ENCODE measurements at regions not wholly inside any gene's neighbourhood (a gene's known extent, or its start where the extent isn't known, plus 50 kb on each side); places are given as distances from the start of the nearest gene placed in this dataset.
"Not testable (repeated sequence)": the region's sequence is repeated elsewhere in the genome, so short reads cannot be mapped to it uniquely, and the experiment has no call there.

- Mint-ChIP-seq H3K36me3 (no peaks in the 10 kb centered on the region), H3K27me3 (peaks cover 8 to 41% of the 10 kb centered on the region in 2 donors), H3K4me1 (no peaks in the 10 kb centered on the region), H3K27ac (no peak overlapping the region), H3K9me3 (peaks cover 3 to 4% of the 10 kb centered on the region in 2 donors), H3K4me3 (no peak overlapping the region)
- DNase-seq (no peak), ATAC-seq (replicated peaks) (no peak)
These were observed 378.9 kb upstream of the AUTS2 start for GRCh38 chr7:69219381-69219780.

DNA sequence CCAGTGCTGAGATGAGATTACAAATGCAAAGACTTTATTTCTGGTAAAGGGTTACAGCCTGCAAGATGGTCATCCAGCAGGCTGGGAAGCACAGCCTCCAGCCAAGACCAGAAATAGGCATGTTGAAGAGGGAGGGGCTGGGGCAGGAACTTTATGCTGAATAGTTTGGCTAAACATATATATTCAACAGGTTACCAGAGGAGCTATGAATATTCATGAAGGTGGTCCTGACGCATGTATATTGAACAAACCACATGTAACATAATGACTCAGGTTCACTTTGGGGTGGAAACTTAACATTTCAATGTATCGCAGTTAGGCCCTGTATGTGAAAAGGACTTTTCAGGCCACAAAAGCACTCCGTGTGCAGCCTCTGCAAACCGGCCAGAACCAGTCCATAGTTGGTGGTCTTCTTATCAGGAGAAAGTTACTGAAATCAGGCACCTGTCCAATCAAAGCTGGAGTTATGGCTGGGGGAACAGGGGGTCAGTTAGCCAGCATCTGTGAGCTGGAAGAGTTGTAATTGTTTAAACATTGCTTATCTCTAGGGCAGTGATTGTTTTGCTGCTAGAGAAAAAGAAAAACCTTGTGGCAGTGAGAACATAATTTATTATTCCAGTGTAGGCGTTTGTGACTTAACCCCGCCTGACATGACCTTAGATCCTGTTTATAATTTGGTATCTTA is 372.9 kb upstream of the AUTS2 start:
- Mint-ChIP-seq H3K4me1 (no peaks in the 10 kb centered on the region), H3K4me3 (no peak overlapping the region), H3K9me3 (peaks cover 5 to 12% of the 10 kb centered on the region in 2 donors), H3K27ac (no peak overlapping the region), H3K27me3 (peaks cover 10 to 30% of the 10 kb centered on the region in 2 donors), H3K36me3 (peaks cover 3 to 4% of the 10 kb centered on the region in 2 donors)
- no peak for DNase-seq
- no peak for ATAC-seq (replicated peaks)

- Mint-ChIP-seq H3K4me1 (peaks cover 0 to 4% of the 10 kb centered on the region in 2 donors), H3K4me3 (no peak overlapping the region), H3K27me3 (peaks cover 13 to 18% of the 10 kb centered on the region in 2 donors), H3K27ac (no peak overlapping the region), H3K9me3 (peaks cover 5 to 8% of the 10 kb centered on the region in 2 donors), H3K36me3 (peaks cover 3 to 4% of the 10 kb centered on the region in 2 donors)
- ATAC-seq (replicated peaks), result no peak
- no peak for DNase-seq
These were observed 370.0 kb upstream of the AUTS2 start for GRCh38 chr7:69228212-69228811.

DNA sequence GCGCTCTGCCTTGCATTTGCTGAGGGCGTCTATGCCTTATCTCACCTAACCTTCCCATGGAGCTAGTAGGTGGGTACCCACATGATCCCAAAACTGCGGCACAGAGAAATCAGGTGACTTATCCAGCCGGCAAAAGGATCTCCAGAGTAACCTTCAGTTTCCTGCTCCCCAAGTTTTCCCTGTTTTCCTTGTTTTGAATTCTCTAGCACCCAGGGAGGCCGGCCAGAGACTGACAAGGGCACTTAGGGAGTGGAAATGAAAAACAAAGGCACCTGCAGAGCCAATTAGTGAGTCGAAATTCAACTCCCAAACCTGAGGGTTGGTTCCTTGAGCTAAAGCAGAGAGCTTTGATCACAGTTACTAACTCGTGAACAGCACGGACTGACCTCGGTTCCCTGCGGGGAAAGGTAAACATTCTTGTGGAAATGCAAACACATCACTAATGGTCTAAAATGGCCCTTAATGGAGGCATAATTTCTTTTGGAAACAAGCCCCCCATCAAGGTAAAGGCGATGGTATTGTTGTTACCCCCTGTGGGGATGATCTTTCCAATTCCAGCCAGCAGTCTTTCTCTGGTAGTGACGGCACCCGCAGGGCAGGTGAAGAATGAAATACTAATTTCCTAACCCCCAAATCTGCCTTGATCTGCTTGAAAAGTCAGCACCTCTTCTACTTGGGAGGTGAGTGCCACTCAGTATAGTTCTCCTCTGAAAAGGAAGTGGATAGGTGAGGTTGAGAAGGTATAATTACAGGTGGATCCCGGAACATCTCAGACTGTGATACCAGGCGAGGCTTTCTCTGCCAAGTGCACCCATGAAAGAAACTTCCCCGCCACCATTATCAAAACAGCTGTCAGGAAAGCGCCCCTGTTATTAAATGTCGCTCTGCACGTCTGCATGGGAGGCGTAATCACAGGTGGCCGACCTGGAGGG is 365.6 kb upstream of the AUTS2 start:
- ATAC-seq (replicated peaks) (no peak), DNase-seq (no peak)
- Mint-ChIP-seq H3K27me3 (peaks cover 24 to 28% of the 10 kb centered on the region in 2 donors), H3K4me3 (no peak overlapping the region), H3K36me3 (peaks cover 0 to 4% of the 10 kb centered on the region in 2 donors), H3K9me3 (peaks cover 0 to 4% of the 10 kb centered on the region in 2 donors), H3K4me1 (peaks cover 0 to 4% of the 10 kb centered on the region in 2 donors), H3K27ac (no peak overlapping the region)

GRCh38 chr7:69237541-69237940 is 360.7 kb upstream of the AUTS2 start:
- Mint-ChIP-seq H3K9me3 (no peaks in the 10 kb centered on the region), H3K27ac (no peak overlapping the region), H3K4me1 (peaks cover 0 to 4% of the 10 kb centered on the region in 2 donors), H3K36me3 (no peaks in the 10 kb centered on the region), H3K27me3 (peaks cover 20 to 28% of the 10 kb centered on the region in 2 donors), H3K4me3 (no peak overlapping the region)
- DNase-seq, result no peak
- ATAC-seq (replicated peaks), result no peak

DNA sequence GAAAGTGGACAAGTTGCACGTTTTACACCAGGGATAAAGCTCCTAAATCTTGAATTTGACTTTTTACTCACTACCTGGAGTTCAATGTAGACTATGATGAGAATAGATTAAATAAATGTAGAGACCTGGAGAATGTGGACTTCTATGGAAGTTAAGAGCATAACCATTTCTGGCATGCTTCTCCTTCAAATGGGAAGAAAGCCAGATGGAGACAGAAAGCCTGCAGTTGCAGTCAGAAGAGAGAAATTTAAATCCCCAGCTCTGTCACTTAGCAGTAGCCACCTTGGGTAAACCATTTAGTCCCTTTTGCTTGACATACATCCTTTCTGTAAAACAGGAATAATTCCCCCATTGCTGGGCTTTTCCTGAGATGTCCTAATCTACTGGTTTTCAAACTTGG is 355.3 kb upstream of the AUTS2 start:
- peaks cover 0 to 4% of the 10 kb centered on the region in 2 donors for H3K9me3 Mint-ChIP-seq
- no peaks in the 10 kb centered on the region for H3K36me3 Mint-ChIP-seq
- H3K4me3 Mint-ChIP-seq, result no peak overlapping the region
- H3K27me3 Mint-ChIP-seq, result peaks cover 18 to 24% of the 10 kb centered on the region in 2 donors
- no peak overlapping the region for H3K27ac Mint-ChIP-seq
- H3K4me1 Mint-ChIP-seq, result no peaks in the 10 kb centered on the region
- ATAC-seq (replicated peaks) (no peak), DNase-seq (no peak)

GRCh38 chr7:69244701-69245100 is 353.6 kb upstream of the AUTS2 start:
- no peak for ATAC-seq (replicated peaks)
- Mint-ChIP-seq H3K36me3 (no peaks in the 10 kb centered on the region), H3K4me1 (no peaks in the 10 kb centered on the region), H3K27me3 (peaks cover 22 to 23% of the 10 kb centered on the region in 2 donors), H3K9me3 (peaks cover 0 to 4% of the 10 kb centered on the region in 2 donors), H3K27ac (no peak overlapping the region), H3K4me3 (no peak overlapping the region)
- DNase-seq, result no peak

- no peak overlapping the region for H3K27ac Mint-ChIP-seq
- DNase-seq, result no peak
These were observed 352.6 kb upstream of the AUTS2 start for GRCh38 chr7:69245646-69246045.

DNA sequence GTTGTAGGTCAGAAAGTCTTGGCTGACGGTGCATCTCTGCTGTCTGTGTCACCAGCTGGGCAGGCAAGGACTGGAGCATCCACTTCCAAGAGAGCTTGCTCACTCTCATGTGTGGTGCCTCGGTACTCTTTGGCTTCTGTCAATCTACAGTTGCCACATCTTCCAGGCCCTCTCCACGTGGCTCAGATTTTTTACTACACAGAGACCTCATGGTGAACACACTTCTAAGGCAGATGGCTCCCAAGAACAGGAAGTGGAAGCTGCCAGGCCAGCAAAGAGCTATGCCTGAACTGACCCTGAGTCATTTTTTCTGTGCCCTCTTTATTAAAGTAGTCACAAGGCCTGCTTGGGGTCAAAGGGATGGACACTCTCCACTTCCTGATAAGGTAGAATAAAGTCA is 351.5 kb upstream of the AUTS2 start:
- Mint-ChIP-seq H3K4me3 (no peak overlapping the region), H3K36me3 (no peaks in the 10 kb centered on the region), H3K27me3 (peaks cover 27 to 28% of the 10 kb centered on the region in 2 donors), H3K4me1 (no peaks in the 10 kb centered on the region), H3K9me3 (peaks cover 0 to 5% of the 10 kb centered on the region in 2 donors), H3K27ac (no peak overlapping the region)
- ATAC-seq (replicated peaks) (no peak), DNase-seq (no peak)

More at GRCh38 chr7:69245646-69246045, 352.6 kb upstream of the AUTS2 start:
- Mint-ChIP-seq H3K4me3 (no peak overlapping the region), H3K4me1 (no peaks in the 10 kb centered on the region), H3K27me3 (peaks cover 27 to 28% of the 10 kb centered on the region in 2 donors), H3K9me3 (peaks cover 0 to 4% of the 10 kb centered on the region in 2 donors), H3K36me3 (no peaks in the 10 kb centered on the region)
- no peak for ATAC-seq (replicated peaks)

DNA sequence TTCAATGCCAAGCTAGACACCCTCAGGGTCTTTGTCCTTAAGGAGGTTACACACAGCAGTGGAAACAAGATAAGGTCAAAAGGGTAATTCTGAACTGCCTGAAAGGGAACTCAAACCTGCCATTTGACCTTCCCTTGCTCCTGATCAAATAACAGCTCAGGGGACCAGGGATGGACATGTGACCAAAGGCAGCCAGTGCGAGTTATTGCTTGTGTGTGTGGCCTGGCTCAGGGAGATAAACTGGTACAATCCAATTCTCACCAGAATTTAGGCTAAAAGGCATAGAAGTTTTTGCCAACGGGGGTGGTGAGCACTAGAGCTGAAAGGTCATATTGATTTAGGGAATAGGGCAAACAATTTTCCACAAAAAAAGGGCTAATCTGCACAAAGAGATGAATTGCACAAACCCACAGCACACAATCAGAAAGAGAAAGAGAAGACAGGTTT is 349.9 kb upstream of the AUTS2 start:
- not testable (repeated sequence) for DNase-seq; H3K36me3 Mint-ChIP-seq; H3K27ac Mint-ChIP-seq; H3K9me3 Mint-ChIP-seq; H3K4me3 Mint-ChIP-seq; H3K4me1 Mint-ChIP-seq; ATAC-seq (replicated peaks)
- H3K27me3 Mint-ChIP-seq, result peaks cover 27 to 28% of the 10 kb centered on the region in 2 donors

DNA sequence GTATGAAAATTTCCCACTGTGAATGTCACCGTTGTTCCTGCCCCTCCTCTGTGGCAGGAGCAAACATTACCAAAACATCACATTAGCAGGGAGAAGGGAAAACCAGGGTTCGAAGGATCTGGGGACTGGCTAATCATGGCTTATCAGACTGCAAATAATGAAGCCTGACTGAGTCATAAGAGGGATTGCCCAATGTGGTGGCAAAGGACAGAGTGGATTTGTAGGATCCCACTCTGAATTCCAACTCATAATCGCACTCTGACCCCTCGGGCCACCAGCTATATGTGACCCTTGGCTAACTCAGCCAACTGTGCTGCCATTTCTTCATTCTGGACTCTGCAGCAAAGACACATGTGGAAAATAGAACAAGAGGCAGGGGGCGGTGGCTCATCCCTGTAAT is 347.3 kb upstream of the AUTS2 start:
- Mint-ChIP-seq H3K4me3 (no peak overlapping the region), H3K4me1 (no peaks in the 10 kb centered on the region), H3K27ac (no peak overlapping the region), H3K27me3 (peaks cover 21 to 26% of the 10 kb centered on the region in 2 donors), H3K9me3 (peaks cover 4 to 6% of the 10 kb centered on the region in 2 donors), H3K36me3 (no peaks in the 10 kb centered on the region)
- DNase-seq (no peak), ATAC-seq (replicated peaks) (no peak)

- no peak for ATAC-seq (replicated peaks)
These were observed 343.6 kb upstream of the AUTS2 start for GRCh38 chr7:69254643-69255042.

DNA sequence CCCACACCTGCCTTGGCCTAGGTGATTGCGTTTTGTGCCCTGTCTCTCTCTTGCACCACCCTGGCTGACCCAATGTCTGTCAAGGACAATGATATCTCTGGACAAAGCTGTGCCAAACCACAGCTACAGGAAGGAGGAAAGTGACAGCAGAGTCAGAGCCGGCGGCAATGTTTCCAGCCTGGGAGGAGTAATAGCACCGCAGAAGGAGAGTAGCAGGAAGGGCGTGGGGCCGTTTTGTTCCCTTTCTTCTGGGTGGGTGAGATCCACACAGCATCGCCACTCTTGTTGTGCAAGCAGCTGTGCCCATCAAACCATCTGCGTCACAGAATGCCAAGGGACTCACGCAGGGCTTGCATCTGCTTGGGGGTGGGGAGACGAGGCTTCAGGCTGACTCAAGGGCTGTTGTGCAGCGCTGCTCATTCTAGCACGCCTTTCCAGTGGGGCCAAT is 341.6 kb upstream of the AUTS2 start:
- DNase-seq (peak; percentile 2), ATAC-seq (replicated peaks) (peak; percentile 33 to 40)
- H3K36me3 Mint-ChIP-seq, result no peaks in the 10 kb centered on the region
- H3K9me3 Mint-ChIP-seq, result peaks cover 7 to 10% of the 10 kb centered on the region in 2 donors
- peaks cover 6 to 8% of the 10 kb centered on the region in 2 donors for H3K4me1 Mint-ChIP-seq
- peaks cover 18 to 23% of the 10 kb centered on the region in 2 donors for H3K27me3 Mint-ChIP-seq
- H3K27ac Mint-ChIP-seq, result no peak overlapping the region
- H3K4me3 Mint-ChIP-seq, result no peak overlapping the region

More at GRCh38 chr7:69254643-69255042, 343.6 kb upstream of the AUTS2 start:
- peaks cover 22 to 29% of the 10 kb centered on the region in 2 donors for H3K27me3 Mint-ChIP-seq
- no peak overlapping the region for H3K27ac Mint-ChIP-seq
- H3K4me1 Mint-ChIP-seq, result peaks cover 6 to 8% of the 10 kb centered on the region in 2 donors
- H3K9me3 Mint-ChIP-seq, result peaks cover 8 to 10% of the 10 kb centered on the region in 2 donors
- H3K36me3 Mint-ChIP-seq, result no peaks in the 10 kb centered on the region
- H3K4me3 Mint-ChIP-seq, result no peak overlapping the region
- no peak for DNase-seq

- ATAC-seq (replicated peaks), result no peak
- no peak overlapping the region for H3K4me3 Mint-ChIP-seq
- H3K4me1 Mint-ChIP-seq, result peaks cover 6 to 8% of the 10 kb centered on the region in 2 donors
- no peak overlapping the region for H3K27ac Mint-ChIP-seq
- peaks cover 18 to 23% of the 10 kb centered on the region in 2 donors for H3K27me3 Mint-ChIP-seq
- peaks cover 7 to 10% of the 10 kb centered on the region in 2 donors for H3K9me3 Mint-ChIP-seq
- no peaks in the 10 kb centered on the region for H3K36me3 Mint-ChIP-seq
- DNase-seq, result no peak
These were observed 340.7 kb upstream of the AUTS2 start for GRCh38 chr7:69257592-69257991.

Measured in stimulated activated naive B cell treated with anti-CD40 and anti-IgM and Interleukin-4, amounts not matched to agents 10 μg/mL and 1 μg/mL and 100 μg/mL, for 72 hours (primary cell).